NCI-H1930 (cell line): ENCODE measurements at regions not wholly inside any gene's neighbourhood (a gene's known extent, or its start where the extent isn't known, plus 50 kb on each side); places are given as distances from the start of the nearest gene placed in this dataset.
"Not testable (repeated sequence)": the region's sequence is repeated elsewhere in the genome, so short reads cannot be mapped to it uniquely, and the experiment has no call there.

Experiments used
- DNase-seq, 2 experiments: peaks; one replicate each; lab custom pipeline; 2025; lab: John Stamatoyannopoulos, UW

DNA sequence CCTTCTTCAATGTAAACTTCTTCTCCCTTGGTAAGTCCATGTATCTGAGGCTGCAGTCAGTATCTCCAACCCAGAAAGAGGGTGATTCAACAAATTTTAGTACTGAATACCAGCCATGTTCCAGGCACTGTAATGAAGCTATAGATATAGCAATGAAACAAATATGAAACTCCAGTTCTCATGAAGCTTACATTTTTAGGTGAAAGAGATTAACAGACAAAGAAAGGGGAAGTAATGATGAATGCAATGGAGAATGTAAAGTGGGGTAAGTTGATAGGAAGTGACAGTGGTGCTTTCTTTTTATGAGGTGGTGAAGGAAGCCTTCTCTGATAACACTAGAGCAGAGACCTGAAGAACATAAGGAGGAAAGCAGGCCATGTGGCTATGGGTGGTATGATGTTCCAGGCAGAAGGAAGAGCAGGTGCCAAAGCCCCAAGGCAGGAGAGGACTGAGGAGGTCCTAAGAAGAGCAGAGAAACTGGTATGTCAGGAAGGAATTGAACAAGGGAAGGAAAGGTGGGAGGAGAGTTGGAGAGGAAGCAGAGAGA lies 143.6 kb downstream of the TFAP2B start:
- no peak for DNase-seq

- DNase-seq: no peak
Observed at GRCh38 chr6:50963952-50964351, 145.3 kb downstream of the TFAP2B start.

GRCh38 chr6:50965495-50965894 lies 146.8 kb downstream of the TFAP2B start:
- DNase-seq: no peak

DNA sequence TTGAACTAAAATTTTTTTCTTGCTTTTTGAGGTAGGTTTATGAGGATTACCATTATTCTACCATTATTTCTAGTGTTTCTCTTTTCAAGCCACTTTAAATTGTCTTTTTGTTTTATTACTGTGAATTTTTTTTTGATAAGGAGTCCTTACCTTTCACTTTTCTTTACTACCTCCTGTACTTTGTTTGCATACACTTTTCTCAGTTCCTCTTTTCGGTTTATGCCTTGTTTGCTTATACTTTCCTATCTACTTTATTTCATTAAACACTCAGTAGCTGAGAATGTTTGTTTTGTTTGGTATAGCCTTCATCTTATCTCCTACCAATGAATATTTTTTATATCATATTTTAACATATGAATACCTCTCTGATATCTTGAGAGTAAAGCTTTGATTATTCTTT lies 147.9 kb downstream of the TFAP2B start:
- no peak for DNase-seq

- DNase-seq: no peak
Observed at GRCh38 chr6:50966986-50967385, 148.3 kb downstream of the TFAP2B start.

DNA sequence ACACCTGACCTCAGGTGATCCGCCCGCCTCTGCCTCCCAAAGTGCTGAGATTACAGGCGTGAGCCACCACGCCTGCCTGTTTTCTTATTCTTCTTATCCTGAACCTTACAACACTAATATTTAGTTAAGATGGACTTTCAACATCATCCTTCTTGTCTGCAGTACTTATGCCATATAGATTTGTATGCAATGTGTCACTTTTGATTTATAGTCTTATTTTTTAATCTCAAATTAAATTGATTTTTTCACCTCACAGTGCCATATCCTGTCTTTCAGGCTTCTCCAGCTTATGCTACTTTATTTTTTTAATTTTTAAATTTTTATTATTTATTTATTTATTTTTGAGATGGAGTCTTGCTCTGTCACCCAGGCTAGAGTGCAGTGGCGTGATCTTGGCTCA lies 149.6 kb downstream of the TFAP2B start:
- DNase-seq: not testable (repeated sequence)

DNA sequence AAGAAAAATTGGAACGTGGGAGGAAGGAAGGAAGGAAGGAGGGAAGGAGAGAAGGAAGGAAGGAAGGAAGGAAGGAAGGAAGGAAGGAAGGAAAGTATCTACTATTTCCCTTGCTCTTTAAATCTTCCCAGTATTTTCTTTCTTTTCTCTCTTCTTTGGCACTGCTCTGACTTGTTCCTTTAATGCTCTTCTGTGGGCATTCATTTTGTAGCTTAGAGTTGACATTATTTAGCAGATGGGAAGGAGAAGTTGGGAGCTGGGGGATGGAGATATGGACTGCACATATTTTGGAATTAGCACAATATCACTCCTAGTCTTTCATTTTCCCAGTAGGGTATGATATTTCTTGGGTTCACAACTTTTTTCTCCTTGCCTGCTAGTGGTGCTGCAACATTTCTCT lies 152.2 kb downstream of the TFAP2B start:
- DNase-seq: no peak

DNA sequence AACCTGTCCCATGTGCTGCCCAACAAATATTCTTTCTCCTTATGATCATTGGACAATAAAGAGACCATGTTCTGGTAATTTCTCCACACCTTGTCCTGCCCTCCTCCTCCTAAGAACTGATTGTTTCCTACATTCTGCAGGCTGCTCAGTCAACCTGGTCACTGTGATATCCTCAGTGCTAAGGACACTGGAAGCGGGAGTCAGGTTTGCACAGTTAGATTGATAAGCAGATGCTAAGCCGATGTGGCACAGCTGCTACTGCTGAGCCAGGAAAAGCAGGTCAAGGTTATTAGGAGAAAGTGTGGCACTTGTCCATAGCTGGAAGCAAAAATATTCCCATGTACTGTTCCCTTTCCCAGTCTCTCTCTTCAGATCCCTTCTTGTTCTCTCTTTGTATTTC lies 154.8 kb downstream of the TFAP2B start:
- no peak for DNase-seq

DNA sequence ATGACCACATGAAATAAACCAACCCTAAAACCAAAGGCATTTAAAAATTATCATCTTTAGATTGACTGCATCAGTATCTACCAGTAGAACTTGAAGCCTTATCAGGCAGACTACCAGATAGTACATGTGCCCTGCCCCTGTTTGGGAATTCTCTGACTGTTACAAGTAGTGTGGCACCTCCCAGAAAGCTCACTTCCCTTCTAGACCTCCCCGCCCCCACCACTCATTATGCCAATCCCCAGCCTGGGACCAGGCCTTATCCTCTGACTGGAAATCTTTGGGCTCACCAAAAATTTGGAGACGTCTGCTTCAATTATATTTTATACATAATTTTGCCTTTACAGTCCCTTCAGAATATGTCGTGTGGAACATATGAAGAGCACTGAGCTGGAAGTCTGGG lies 155.6 kb downstream of the TFAP2B start:
- no peak for DNase-seq

- DNase-seq: no peak
Observed at GRCh38 chr6:50975216-50975615, 156.5 kb downstream of the TFAP2B start.

DNA sequence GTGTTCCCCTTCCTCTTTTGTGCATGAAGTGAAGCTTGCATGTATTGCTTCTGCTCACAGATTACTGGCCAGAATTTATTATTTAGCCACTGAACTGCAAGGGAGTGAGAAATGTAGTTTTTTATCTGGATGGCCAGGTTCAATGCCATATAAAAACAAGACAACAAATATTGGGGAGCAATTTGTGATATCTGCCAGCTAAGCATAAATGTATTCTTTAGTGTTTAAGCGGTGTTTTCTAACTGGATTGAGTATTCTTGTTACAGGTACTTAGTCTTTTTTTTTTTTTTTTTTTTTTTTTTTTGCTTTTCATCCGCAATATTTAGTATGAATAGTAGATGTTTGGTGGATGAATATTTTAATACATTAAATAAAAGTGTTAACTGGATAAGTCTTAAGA lies 158.2 kb downstream of the TFAP2B start:
- no peak for DNase-seq

GRCh38 chr6:50977796-50978195 lies 159.1 kb downstream of the TFAP2B start:
- no peak for DNase-seq

GRCh38 chr6:50978380-50979170 lies 159.9 kb downstream of the TFAP2B start:
- no peak for DNase-seq

DNA sequence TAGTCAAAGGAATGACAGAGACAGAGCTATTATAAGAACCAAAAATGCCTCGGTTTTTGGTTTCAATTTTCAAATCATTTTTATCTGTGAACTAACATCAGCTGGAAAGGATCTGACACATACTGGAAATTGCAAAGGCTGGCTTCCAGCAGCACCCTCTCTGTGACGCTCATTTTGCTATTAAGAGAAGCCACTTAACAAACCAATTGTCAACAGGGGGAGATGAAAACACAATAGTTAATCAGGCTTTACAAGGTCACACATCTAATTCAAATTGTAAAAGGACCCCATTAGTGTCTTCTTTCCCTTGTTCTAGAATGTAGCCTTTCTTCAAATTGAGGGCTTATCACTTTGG lies 160.5 kb downstream of the TFAP2B start:
- no peak for DNase-seq

DNA sequence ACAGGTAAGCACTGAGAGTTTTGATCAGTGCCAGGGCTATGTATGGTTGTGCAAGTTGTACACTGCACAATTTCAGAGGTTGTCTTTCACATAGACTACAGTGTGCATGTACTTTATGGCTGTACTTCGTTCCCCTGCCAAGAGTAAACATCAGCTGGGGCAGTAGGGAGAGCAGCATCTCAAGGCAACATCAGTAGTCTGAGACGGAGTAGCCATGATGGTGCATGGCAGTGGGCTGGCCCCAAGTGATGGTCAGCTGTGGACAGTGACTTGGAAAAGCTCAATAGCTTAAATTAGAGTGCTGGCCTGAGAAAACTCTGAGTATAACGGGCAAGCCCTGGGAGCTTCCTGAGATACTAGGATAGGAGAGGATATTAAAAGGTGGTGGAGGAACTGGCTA lies 165.5 kb downstream of the TFAP2B start:
- no peak for DNase-seq

- no peak for DNase-seq
Observed at GRCh38 chr6:50986319-50986718, 167.6 kb downstream of the TFAP2B start.

DNA sequence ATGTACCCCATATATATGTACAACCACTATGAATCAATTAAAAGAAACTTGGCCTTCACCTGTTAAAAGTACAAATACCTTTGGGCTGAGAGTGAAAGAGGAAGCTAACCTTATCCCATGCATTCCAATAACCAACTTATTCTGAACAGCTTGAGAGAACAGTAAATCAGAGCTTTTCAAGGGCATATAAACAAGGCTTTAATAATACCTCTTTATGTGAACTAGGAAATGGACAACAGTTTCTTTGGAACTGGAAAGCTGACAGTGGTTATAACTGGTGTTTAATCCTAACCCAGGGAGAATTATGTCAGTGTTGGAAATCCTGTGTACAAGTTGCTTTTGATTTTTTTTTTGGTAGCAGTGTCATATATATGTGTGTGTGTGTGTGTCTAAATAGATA lies 170.5 kb downstream of the TFAP2B start:
- DNase-seq: no peak

GRCh38 chr6:50990750-50991446 lies 172.2 kb downstream of the TFAP2B start:
- no peak for DNase-seq

GRCh38 chr6:50992232-50992631 lies 173.6 kb downstream of the TFAP2B start:
- no peak for DNase-seq

DNA sequence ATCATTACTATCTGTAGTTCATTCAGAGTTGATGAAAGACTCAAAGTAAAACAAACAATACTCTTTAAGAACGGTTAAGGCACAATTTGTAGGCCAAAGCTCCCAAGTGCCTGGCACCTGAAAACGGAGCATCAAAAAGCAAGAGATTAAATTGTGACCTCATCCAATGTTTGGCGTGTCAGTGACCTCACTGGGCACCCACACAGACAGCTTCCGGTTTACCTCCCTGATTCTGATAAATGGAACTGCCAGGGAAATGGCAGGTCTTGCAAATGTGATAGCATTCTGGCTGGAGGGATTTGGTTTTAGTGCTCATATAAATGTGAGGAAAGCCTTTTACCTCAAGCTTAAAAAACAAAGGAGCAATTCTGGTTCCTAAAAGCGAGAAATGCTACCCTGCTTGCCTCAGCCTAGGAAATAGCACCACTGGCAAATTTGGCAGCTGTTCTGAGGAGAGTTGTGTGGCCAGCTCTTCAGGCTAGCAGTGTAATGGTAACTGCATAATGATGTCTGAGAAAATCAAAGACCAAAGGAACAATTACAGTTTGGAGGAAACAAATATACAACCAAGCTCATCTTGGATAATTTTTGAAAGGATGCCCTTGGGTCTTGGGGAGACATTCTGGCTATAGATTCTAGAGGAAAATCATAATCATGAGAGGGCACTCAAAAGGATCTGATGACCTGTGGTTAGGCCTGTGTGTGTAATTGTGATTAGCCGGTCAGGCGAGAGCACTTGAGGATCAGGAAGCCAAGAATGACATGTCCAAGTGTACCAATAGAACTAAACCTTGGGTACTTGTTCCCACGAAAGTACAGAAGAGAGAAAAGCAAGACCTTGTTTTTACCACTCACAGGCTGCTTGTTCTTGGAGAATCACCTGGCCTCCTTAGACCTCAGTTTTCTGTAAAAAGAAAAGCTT lies 174.3 kb downstream of the TFAP2B start:
- no peak for DNase-seq

GRCh38 chr6:50993941-50994720 lies 175.5 kb downstream of the TFAP2B start:
- no peak for DNase-seq

DNA sequence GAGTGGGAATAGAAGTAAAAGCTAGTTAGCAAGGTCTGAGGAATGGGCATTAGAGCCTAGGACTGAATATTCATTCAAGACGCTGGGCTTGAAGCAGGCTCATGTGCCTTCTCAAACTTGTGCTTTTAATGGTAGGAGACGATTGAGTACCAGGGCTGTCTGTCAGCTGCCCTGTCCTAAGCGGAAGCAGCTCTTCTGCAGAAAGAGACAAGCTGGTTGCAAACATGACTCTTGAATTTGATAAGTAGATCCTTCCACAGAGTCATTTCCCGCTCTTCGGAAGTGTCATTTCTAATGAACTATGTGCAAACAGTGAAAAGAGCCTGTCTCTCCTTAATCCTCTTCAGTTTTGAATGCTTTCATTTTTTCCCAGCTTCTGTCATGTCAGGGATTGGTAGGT lies 176.4 kb downstream of the TFAP2B start:
- no peak for DNase-seq
